SK-N-SH (cell line): ENCODE measurements at regions not wholly inside any gene's neighbourhood (a gene's known extent, or its start where the extent isn't known, plus 50 kb on each side); places are given as distances from the start of the nearest gene placed in this dataset.

ENCODE experiments used
- EP300 ChIP-seq, 2 experiments: IDR thresholded peaks; 2 replicates each; pipeline versions ENCODE4 v1.4.0 to v1.6.1; 2012; ENCODE audit warnings: borderline replicate concordance in 1 of 2, low read depth in 1 of 2, low read length in 1 of 2
- FOXJ3 ChIP-seq: sonication (generic); formaldehyde crosslinking; IDR thresholded peaks from 2 replicates; pipeline ENCODE4 v1.5.1; 2020; ENCODE audit warnings: mild to moderate bottlenecking, missing genetic modification reagents
- NFIC ChIP-seq: IDR thresholded peaks from 2 replicates; pipeline ENCODE4 v1.4.0; 2012; ENCODE audit warnings: borderline replicate concordance
- POLR2AphosphoS5 ChIP-seq: IDR thresholded peaks from 2 replicates; pipeline ENCODE4 v1.6.1; 2012; ENCODE audit warnings: low read depth, low read length
- RAD21 ChIP-seq: IDR thresholded peaks from 2 replicates; pipeline ENCODE4 v1.6.1; 2012; ENCODE audit warnings: mild to moderate bottlenecking, low read length
- TEAD4 ChIP-seq: IDR thresholded peaks from 2 replicates; pipeline ENCODE4 v1.4.0; 2012; ENCODE audit warnings: mild to moderate bottlenecking, borderline replicate concordance; ENCODE audit not compliant: insufficient read depth
- TF ChIP-seq, protein P1 (sequence below): fragments of 200-600 bp; sonication (generic); IDR thresholded peaks from 2 replicates; pipeline ENCODE4 v1.6.1; 2017; ENCODE audit warnings: antibody characterized with exemption, mild to moderate bottlenecking, moderate library complexity
- TF ChIP-seq, protein P2 (sequence below): IDR thresholded peaks from 2 replicates; pipeline ENCODE4 v1.6.1; 2012; ENCODE audit warnings: mild to moderate bottlenecking, low read depth, low read length, moderate library complexity

DNA sequence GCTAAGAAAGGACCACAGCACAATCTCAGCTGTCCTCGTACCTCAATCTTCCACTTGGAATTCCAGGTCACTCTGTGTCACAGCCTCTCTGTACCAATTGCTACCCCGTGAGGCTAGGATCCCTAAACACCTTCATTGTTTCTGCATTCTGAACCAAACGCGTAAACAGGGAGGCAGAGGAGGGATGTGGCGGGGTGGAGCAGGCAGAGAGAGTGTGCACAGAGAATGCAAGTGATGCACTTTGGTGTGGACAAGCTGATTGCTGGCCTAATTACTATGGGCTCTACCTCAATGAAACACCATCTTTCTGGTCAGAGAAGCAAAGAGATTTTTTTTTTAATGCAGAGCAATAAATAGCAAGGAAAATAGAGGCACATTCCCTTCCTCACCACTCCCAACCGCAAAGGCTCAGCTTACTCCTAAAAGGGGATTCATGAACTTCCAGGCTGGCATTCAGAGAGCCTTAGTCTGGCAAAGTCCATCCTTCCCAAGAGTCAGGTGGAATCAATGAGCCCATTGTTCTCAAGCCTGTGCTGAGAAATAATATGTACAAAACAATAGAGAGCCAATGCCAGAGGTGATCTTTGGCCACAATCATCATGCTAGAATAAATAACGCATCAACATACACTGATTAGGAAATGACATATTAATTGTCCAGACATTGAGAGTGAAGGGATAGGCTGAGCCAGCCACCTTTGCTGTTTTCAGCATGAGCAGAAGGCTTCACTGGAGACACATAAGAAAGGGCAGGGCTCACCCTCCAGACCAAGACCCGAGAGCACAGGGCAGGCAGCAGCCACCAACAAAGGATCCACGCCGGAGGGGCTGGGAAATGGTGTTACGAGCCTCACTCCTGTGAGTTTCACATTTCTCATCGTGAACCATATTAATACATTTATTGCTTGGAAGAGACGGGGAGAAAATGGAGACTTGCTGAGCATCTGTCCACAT lies 278.8 kb downstream of the ENC1 start:
- TF ChIP-seq NFIC: no peak
- TF ChIP-seq, protein P1, sequence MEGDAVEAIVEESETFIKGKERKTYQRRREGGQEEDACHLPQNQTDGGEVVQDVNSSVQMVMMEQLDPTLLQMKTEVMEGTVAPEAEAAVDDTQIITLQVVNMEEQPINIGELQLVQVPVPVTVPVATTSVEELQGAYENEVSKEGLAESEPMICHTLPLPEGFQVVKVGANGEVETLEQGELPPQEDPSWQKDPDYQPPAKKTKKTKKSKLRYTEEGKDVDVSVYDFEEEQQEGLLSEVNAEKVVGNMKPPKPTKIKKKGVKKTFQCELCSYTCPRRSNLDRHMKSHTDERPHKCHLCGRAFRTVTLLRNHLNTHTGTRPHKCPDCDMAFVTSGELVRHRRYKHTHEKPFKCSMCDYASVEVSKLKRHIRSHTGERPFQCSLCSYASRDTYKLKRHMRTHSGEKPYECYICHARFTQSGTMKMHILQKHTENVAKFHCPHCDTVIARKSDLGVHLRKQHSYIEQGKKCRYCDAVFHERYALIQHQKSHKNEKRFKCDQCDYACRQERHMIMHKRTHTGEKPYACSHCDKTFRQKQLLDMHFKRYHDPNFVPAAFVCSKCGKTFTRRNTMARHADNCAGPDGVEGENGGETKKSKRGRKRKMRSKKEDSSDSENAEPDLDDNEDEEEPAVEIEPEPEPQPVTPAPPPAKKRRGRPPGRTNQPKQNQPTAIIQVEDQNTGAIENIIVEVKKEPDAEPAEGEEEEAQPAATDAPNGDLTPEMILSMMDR: no peak
- no peak for TF ChIP-seq RAD21
- no peak for TF ChIP-seq FOXJ3 (CRISPR knock-in tag)
- TF ChIP-seq TEAD4: no peak
- no peak for TF ChIP-seq EP300 (IDR thresholded peaks at IDR 0.05; ENCODE audit: borderline replicate concordance in 1 of 2, low read depth in 1 of 2, low read length in 1 of 2)
- no peak for TF ChIP-seq POLR2AphosphoS5
- TF ChIP-seq, protein P2, sequence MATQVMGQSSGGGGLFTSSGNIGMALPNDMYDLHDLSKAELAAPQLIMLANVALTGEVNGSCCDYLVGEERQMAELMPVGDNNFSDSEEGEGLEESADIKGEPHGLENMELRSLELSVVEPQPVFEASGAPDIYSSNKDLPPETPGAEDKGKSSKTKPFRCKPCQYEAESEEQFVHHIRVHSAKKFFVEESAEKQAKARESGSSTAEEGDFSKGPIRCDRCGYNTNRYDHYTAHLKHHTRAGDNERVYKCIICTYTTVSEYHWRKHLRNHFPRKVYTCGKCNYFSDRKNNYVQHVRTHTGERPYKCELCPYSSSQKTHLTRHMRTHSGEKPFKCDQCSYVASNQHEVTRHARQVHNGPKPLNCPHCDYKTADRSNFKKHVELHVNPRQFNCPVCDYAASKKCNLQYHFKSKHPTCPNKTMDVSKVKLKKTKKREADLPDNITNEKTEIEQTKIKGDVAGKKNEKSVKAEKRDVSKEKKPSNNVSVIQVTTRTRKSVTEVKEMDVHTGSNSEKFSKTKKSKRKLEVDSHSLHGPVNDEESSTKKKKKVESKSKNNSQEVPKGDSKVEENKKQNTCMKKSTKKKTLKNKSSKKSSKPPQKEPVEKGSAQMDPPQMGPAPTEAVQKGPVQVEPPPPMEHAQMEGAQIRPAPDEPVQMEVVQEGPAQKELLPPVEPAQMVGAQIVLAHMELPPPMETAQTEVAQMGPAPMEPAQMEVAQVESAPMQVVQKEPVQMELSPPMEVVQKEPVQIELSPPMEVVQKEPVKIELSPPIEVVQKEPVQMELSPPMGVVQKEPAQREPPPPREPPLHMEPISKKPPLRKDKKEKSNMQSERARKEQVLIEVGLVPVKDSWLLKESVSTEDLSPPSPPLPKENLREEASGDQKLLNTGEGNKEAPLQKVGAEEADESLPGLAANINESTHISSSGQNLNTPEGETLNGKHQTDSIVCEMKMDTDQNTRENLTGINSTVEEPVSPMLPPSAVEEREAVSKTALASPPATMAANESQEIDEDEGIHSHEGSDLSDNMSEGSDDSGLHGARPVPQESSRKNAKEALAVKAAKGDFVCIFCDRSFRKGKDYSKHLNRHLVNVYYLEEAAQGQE: no peak
